HepG2 (cell line): ENCODE measurements at regions not wholly inside any gene's neighbourhood (a gene's known extent, or its start where the extent isn't known, plus 50 kb on each side); places are given as distances from the start of the nearest gene placed in this dataset.
A peak's percentile ranks its signal among the peaks of the same experiment; 100 is the strongest.

Source experiments
- ARID3A ChIP-seq: IDR thresholded peaks from 2 replicates; pipeline ENCODE4 v1.6.1; 2012; ENCODE audit warnings: low read depth, low read length, improper control_type of control experiment
- DDIT3 ChIP-seq: sonication (generic); formaldehyde crosslinking; IDR thresholded peaks from 2 replicates; pipeline ENCODE4 v1.4.0; 2020; ENCODE audit warnings: mild to moderate bottlenecking, missing genetic modification reagents
- DRAP1 ChIP-seq: IDR thresholded peaks from 2 replicates; pipeline ENCODE4 v1.6.1; 2016; ENCODE audit warnings: missing genetic modification reagents, missing compliant biosample characterization
- ERF ChIP-seq: IDR thresholded peaks from 2 replicates; pipeline ENCODE4 v1.6.1; 2018; ENCODE audit warnings: missing biosample characterization, missing genetic modification reagents
- FOXA3 ChIP-seq: IDR thresholded peaks from 2 replicates; pipeline ENCODE4 v1.6.1; 2016; ENCODE audit warnings: missing genetic modification reagents, missing compliant biosample characterization
- FOXK1 ChIP-seq: sonication (generic); formaldehyde crosslinking; IDR thresholded peaks from 2 replicates; pipeline ENCODE4 v1.4.0; 2020; ENCODE audit warnings: low read depth, missing genetic modification reagents, borderline replicate concordance
- FOXO1 ChIP-seq: sonication (generic); formaldehyde crosslinking; IDR thresholded peaks from 2 replicates; pipeline ENCODE4 v1.4.0; 2020; ENCODE audit warnings: missing genetic modification reagents
- GATAD2A ChIP-seq: IDR thresholded peaks from 2 replicates; pipeline ENCODE4 v1.6.1; 2016
- HNF4A ChIP-seq: sonication (generic); formaldehyde crosslinking; IDR thresholded peaks from 2 replicates; pipeline ENCODE4 v1.4.0; 2020; ENCODE audit warnings: missing genetic modification reagents
- JUNB ChIP-seq: sonication (generic); formaldehyde crosslinking; IDR thresholded peaks from 2 replicates; pipeline ENCODE4 v1.8.0; 2022; ENCODE audit warnings: missing genetic modification reagents, mild to moderate bottlenecking, borderline replicate concordance
- KAT8 ChIP-seq: IDR thresholded peaks from 2 replicates; pipeline ENCODE4 v1.6.1; 2016; ENCODE audit warnings: missing genetic modification reagents, missing compliant biosample characterization
- KDM6A ChIP-seq: IDR thresholded peaks from 2 replicates; pipeline ENCODE4 v1.6.1; 2016; ENCODE audit warnings: low read depth
- NFIC ChIP-seq: IDR thresholded peaks from 2 replicates; pipeline ENCODE4 v1.6.1; 2012; ENCODE audit warnings: mild to moderate bottlenecking, low read length, inconsistent platforms
- NR2F1 ChIP-seq, 2 experiments: fragments of 450-650 bp in 1 of 2; formaldehyde crosslinking in 1 of 2; IDR thresholded peaks; 2 replicates each; pipeline versions ENCODE4 v1.5.0 to v1.6.1; 2016 to 2020; ENCODE audit warnings: mild to moderate bottlenecking in 1 of 2, missing compliant biosample characterization in 1 of 2, missing genetic modification reagents in 1 of 2, moderate library complexity in 1 of 2
- RCOR2 ChIP-seq: IDR thresholded peaks from 2 replicates; pipeline ENCODE4 v1.6.1; 2016; ENCODE audit warnings: missing biosample characterization, missing genetic modification reagents
- SALL1 ChIP-seq: sonication (generic); formaldehyde crosslinking; IDR thresholded peaks from 2 replicates; pipeline ENCODE4 v1.8.0; 2022; ENCODE audit warnings: mild to moderate bottlenecking, missing genetic modification reagents
- TFDP2 ChIP-seq: sonication (generic); formaldehyde crosslinking; IDR thresholded peaks from 2 replicates; pipeline ENCODE4 v1.4.0; 2020; ENCODE audit warnings: missing genetic modification reagents
- ZNF205 ChIP-seq: IDR thresholded peaks from 2 replicates; pipeline ENCODE4 v1.6.1; 2018; ENCODE audit warnings: missing biosample characterization, missing genetic modification reagents
- ZNF264 ChIP-seq: sonication (generic); formaldehyde crosslinking; IDR thresholded peaks from 2 replicates; pipeline ENCODE4 v1.4.0; 2020; ENCODE audit warnings: missing genetic modification reagents
- ZNF280D ChIP-seq: sonication (generic); formaldehyde crosslinking; IDR thresholded peaks from 2 replicates; pipeline ENCODE4 v1.5.1; 2020; ENCODE audit warnings: mild to moderate bottlenecking, missing genetic modification reagents
- ZNF792 ChIP-seq: IDR thresholded peaks from 2 replicates; pipeline ENCODE4 v1.6.1; 2016

- TF ChIP-seq ZNF280D (CRISPR knock-in tag): peak; percentile 27; the same call in 1 of the 2 replicates
- TF ChIP-seq FOXO1 (CRISPR knock-in tag): peak; percentile 92
- TF ChIP-seq ERF (CRISPR knock-in tag): 0 out of 2 replicates have a peak, but pooled peaks have one; percentile 56
- TF ChIP-seq NFIC: peak; percentile 46; the same call in 1 of the 2 replicates
- peak; percentile 42 to 57; a peak in 2 of 4 replicates for TF ChIP-seq NR2F1 (CRISPR knock-in tag; IDR thresholded peaks at IDR 0.05)
- TF ChIP-seq JUNB: peak; percentile 96
- peak; percentile 93 for TF ChIP-seq ARID3A
- peak; percentile 74; the same call in 1 of the 2 replicates for TF ChIP-seq ZNF205 (CRISPR knock-in tag)
- TF ChIP-seq DRAP1 (CRISPR knock-in tag): peak; percentile 58; the same call in 1 of the 2 replicates
- peak; percentile 87 for TF ChIP-seq FOXA3 (CRISPR knock-in tag)
- peak; percentile 68; the same call in 1 of the 2 replicates for TF ChIP-seq ZNF792 (CRISPR knock-in tag)
- TF ChIP-seq HNF4A (CRISPR knock-in tag): peak; percentile 82
- peak; percentile 76 for TF ChIP-seq SALL1
- peak; percentile 77; the same call in 1 of the 2 replicates for TF ChIP-seq KAT8 (CRISPR knock-in tag)
- 0 out of 2 replicates have a peak, but pooled peaks have one; percentile 19 for TF ChIP-seq TFDP2 (CRISPR knock-in tag)
- peak; percentile 77; the same call in 1 of the 2 replicates for TF ChIP-seq KDM6A (CRISPR knock-in tag)
- TF ChIP-seq ZNF264: peak; percentile 69
- 0 out of 2 replicates have a peak, but pooled peaks have one; percentile 55 for TF ChIP-seq DDIT3 (CRISPR knock-in tag)
- peak; percentile 74 for TF ChIP-seq RCOR2 (CRISPR knock-in tag)
- peak; percentile 96 for TF ChIP-seq GATAD2A (CRISPR knock-in tag)
- peak; percentile 82; the same call in 1 of the 2 replicates for TF ChIP-seq FOXK1 (CRISPR knock-in tag)
Measured at GRCh38 chr7:76118253-76119036, 70.5 kb downstream of the MDH2 start (continued).
